Esophagus (tissue), 2 donors: ENCODE measurements at regions not wholly inside any gene's neighbourhood (a gene's known extent, or its start where the extent isn't known, plus 50 kb on each side); places are given as distances from the start of the nearest gene placed in this dataset.

ENCODE experiments used
- H3K27ac ChIP-seq, 2 donors: one replicate each; pipeline ENCODE4 v1.5.1; 2013; ENCODE audit warnings: low read depth in 2 of 2, mild to moderate bottlenecking in 2 of 2, inconsistent platforms in 1 of 2, low read length in 1 of 2, moderate library complexity in 1 of 2
- H3K27me3 ChIP-seq, 2 donors: one replicate each; pipeline ENCODE4 v1.6.1; 2013; ENCODE audit warnings: low read length in 2 of 2, control low read depth in 1 of 2, mild to moderate bottlenecking in 1 of 2; ENCODE audit not compliant: insufficient read depth in 2 of 2, control insufficient read depth in 1 of 2
- H3K36me3 ChIP-seq, 2 donors: one replicate each; pipeline ENCODE4 v1.6.1; 2013; ENCODE audit warnings: low read length in 1 of 2; ENCODE audit not compliant: control insufficient read depth in 2 of 2, insufficient read depth in 2 of 2
- H3K4me1 ChIP-seq, 2 donors: one replicate each; pipeline ENCODE4 v1.6.1; 2013; ENCODE audit warnings: low read length in 1 of 2; ENCODE audit not compliant: control insufficient read depth in 2 of 2, insufficient read depth in 2 of 2
- H3K4me3 ChIP-seq, 2 donors: one replicate each; pipeline ENCODE4 v1.5.1; 2013; ENCODE audit warnings: low read length in 2 of 2, mild to moderate bottlenecking in 2 of 2, low read depth in 1 of 2, moderate library complexity in 1 of 2
- H3K9me3 ChIP-seq, 2 donors: one replicate each; pipeline ENCODE4 v1.6.1; 2013; ENCODE audit warnings: mild to moderate bottlenecking in 2 of 2, low read depth in 1 of 2, low read length in 1 of 2, moderate library complexity in 1 of 2; ENCODE audit not compliant: control insufficient read depth in 2 of 2, insufficient read depth in 1 of 2
- WGBS, 2 donors: extraction: QIAGEN DNeasy Blood & Tissue Kit; methylation state at CpG; one replicate each; pipeline ENCODE4 v1.1.7; 2013; 5-methylcytosine and 5-hydroxymethylcytosine counted together
- donor health status: healthy with polysubstance abuse.
- donor health status: Bipolar disorder and iron deficiency.

DNA sequence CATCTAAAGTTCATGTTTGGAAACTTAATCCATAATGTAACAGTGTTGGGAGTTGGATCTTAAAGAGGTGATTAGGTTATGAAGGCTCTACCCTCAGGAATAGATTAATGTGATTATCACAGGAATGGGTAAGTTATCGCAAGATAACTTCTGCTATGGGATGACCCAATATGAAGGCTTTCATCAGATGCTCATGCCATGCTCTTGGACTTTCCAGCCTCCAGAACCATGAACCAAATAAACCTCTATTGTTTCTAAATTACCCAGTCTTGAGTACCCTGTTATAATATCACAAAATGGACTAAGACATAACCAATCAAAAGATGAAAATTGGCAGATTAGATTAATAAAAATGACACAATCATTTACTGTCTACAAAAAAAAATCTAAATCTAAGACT, 906.9 kb upstream of the SOX9 start:
- no peaks in the 10 kb centered on the region for H3K27me3 ChIP-seq
- no peaks in the 10 kb centered on the region for H3K4me1 ChIP-seq
- no peaks in the 10 kb centered on the region for H3K9me3 ChIP-seq
- WGBS, 2 donors, result 91 to 97% methylated on average over 1 of the region's 1 CpG
- no peaks in the 10 kb centered on the region for H3K36me3 ChIP-seq
- no peak overlapping the region for H3K4me3 ChIP-seq
- H3K27ac ChIP-seq, result no peak overlapping the region

DNA sequence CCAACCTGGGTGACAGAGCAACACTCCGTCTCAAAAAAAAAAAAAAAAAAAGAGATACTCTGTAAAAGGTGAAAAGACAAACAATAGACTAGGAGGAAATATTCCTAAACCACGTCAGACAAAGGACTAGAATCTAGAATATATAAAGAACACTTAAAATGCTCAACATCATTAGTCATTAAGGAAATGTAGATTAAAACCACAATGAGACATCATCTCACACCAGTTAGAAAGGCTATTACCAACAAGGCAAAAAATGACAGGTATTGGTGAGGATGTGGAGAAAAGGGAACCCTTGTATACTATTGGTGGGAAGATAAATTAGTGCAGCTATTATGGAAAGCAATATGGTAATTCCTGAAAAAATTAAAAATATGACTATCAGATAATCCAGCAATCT, 903.1 kb upstream of the SOX9 start:
- Histone ChIP-seq H3K4me1 (no peaks in the 10 kb centered on the region), H3K27me3 (no peaks in the 10 kb centered on the region), H3K4me3 (no peak overlapping the region), H3K27ac (no peak overlapping the region), H3K36me3 (no peaks in the 10 kb centered on the region), H3K9me3 (no peaks in the 10 kb centered on the region)
- WGBS, 2 donors, result 81 to 93% methylated on average over 2 of the region's 2 CpGs

DNA sequence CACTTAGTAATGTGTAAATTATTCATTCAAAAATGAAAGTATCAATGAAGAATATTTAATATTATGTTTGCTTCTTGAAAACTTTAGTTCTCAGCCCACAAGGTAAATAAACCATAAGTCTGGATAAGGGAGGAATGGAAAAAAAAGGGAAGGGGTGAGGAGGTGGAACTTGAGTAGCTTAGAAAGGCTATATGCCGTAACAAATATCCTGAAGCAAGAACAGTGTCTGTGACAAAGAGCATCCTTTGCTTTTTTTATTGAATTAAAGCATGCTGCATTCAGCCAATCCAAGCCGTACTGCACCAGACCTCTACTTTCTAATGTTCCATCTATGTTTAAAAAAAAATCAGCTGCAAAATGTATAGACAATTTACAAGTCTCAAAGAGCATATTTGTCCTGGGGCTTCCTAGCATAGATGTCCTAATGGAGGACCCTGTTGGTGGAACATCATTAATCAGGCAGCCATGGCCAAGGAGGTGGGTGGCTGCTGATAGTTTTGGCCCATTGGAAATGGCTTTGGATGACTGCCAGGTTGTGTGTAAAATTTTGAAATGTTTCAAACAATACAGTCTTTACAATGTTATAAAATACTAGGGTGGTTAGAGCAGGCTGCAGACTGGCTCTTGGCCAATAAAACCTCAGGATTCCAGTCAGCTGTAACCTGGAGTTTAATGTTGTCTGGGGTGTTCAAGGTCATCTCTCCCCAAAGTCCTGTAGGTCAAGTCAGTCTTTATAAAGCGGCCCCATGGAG, 895.8 kb upstream of the SOX9 start:
- Histone ChIP-seq H3K4me1 (no peaks in the 10 kb centered on the region), H3K27me3 (no peaks in the 10 kb centered on the region), H3K9me3 (no peaks in the 10 kb centered on the region), H3K36me3 (no peaks in the 10 kb centered on the region), H3K4me3 (no peak overlapping the region), H3K27ac (no peak overlapping the region)
- WGBS, 2 donors, result 70 to 78% methylated on average over 3 of the region's 3 CpGs

DNA sequence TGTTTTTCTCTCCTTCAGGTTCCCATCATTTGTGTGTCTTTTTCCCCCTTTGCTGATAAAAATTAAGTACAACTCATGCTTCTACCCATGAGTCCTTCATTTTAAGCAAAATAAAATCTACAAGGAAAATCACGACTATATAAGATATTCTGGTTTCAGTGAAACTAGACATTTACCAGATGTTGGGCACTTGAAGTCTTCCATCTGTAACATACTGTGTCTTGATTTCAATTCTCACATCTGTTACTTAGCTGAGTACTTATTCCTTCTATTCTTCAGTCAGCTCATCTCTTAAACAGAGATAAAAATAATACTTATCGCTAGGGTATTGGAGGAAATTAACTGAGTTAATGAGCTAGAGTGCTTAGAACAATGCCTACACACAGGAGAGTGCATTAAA, 893.0 kb upstream of the SOX9 start:
- 69 to 78% methylated on average over 2 of the region's 2 CpGs for WGBS, 2 donors

DNA sequence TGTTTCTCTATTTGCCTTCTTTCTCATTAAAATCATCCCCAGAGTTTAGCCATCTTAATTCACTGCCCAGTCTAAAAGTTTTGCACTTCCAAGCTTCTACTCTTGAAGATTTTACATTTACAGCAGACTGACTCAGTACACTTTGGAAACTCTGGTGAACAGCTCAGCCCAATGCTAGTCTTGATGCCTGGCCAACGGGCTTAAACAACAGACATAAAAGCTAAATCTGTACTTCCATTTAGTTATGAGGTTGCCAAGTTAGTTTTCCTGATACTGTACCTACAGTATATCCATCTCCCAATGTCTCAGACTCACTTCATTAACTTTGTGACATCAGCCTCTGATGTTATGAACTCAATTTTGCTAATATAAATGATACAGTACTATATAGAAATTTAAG, 891.8 kb upstream of the SOX9 start:
- no peaks in the 10 kb centered on the region for H3K4me1 ChIP-seq
- H3K4me3 ChIP-seq, result no peak overlapping the region
- no peaks in the 10 kb centered on the region for H3K9me3 ChIP-seq
- H3K27ac ChIP-seq, result no peak overlapping the region
- H3K27me3 ChIP-seq, result no peaks in the 10 kb centered on the region
- no peaks in the 10 kb centered on the region for H3K36me3 ChIP-seq
- 31 to 35% methylated on average over 1 of the region's 1 CpG for WGBS, 2 donors

More for the DNA sequence above, 893.0 kb upstream of the SOX9 start:
- no peak overlapping the region for H3K27ac ChIP-seq
- no peak overlapping the region for H3K4me3 ChIP-seq
- no peaks in the 10 kb centered on the region for H3K27me3 ChIP-seq
- no peaks in the 10 kb centered on the region for H3K9me3 ChIP-seq
- H3K36me3 ChIP-seq, result no peaks in the 10 kb centered on the region
- H3K4me1 ChIP-seq, result no peaks in the 10 kb centered on the region

DNA sequence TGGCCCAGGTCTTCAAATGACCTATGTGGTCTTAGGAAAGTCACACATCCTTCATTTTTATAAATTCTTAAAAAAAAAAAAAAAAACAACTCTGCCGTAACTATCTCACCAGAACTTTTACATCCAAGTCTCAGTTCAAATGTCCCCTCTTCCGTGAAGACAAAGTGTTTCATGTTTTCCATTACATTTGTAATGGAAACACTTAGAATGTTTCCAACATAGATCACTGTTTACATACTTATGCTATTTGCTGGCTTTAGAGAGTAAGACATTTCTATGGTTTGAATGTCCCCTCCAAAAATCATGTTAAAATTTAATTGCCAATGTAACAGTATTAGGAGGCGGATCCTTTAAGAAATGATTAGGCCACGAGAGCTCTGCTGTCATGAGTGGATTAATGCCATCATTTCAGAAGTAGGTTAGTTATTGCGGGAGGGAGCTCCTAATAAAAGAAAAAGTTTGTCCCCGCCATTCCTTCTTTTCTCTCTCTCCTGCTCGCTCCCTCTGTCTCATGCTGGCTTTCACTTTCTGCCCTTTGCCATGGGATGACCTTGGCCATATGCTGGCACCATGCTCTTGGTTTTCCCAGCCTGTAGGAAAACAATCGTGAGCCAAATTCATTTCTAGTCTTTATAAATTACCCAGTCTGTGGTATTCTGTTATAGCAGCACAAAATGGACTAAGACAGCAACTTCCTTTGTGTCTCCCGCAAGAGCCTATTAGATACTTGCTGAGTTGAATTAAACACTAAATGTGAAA, 887.8 kb upstream of the SOX9 start:
- Histone ChIP-seq H3K4me1 (no peaks in the 10 kb centered on the region), H3K9me3 (no peaks in the 10 kb centered on the region), H3K36me3 (no peaks in the 10 kb centered on the region), H3K27me3 (no peaks in the 10 kb centered on the region), H3K27ac (no peak overlapping the region), H3K4me3 (no peak overlapping the region)
- 80 to 87% methylated on average over 9 of the region's 9 CpGs for WGBS, 2 donors

DNA sequence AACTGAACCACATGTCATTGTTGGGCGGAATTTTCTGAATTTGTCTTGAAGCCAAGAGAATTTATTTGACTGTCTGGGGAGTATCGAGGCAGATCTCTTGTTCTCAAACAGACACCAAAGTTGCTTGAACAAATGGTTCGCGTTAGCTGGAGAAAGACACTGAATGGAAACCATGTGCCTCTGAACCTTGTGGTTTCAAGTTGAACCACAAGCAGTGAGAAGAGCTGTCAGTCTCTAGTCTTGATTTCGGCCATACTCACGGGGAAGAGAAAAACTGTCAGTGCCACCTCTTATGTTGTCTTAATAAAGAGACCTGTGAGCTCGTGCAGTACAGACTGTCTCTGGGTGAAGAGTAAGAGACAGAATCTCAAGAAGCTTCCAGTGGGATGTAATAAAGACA, 886.5 kb upstream of the SOX9 start:
- 88 to 92% methylated on average over 7 of the region's 7 CpGs for WGBS, 2 donors
- no peaks in the 10 kb centered on the region for H3K9me3 ChIP-seq
- H3K4me1 ChIP-seq, result no peaks in the 10 kb centered on the region
- no peak overlapping the region for H3K27ac ChIP-seq
- no peak overlapping the region for H3K4me3 ChIP-seq
- no peaks in the 10 kb centered on the region for H3K27me3 ChIP-seq
- no peaks in the 10 kb centered on the region for H3K36me3 ChIP-seq

DNA sequence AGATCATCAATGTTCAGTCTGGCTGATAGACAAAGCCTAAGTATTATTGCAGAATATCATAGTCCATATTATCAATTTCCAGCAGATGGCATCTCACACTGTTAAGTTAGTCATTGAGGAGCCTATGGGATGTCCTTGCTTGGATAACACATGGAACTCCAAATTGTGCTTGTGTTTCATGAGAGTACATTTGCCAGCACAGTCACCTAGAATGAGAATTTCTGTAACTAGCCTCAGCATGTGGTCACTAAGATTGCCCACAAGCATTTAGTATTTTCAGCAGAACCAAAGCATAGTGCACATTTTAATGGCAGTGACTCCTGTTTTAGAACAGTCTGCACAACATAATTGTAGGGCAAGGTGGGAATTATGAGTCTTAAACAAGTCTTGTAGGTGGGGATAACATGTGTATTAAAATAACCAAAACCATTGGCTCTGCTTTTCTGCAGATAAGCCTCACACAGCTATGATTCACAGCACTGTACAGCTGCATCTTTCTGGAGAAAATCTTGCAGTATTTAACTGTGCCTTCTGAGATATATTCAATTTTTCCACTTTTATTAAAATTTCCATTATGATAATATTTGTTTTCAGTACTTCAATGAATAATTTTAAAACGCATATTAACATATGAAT, 882.8 kb upstream of the SOX9 start:
- no peaks in the 10 kb centered on the region for H3K9me3 ChIP-seq
- 72 to 90% methylated on average over 1 of the region's 1 CpG for WGBS, 2 donors
- H3K4me1 ChIP-seq, result no peaks in the 10 kb centered on the region

DNA sequence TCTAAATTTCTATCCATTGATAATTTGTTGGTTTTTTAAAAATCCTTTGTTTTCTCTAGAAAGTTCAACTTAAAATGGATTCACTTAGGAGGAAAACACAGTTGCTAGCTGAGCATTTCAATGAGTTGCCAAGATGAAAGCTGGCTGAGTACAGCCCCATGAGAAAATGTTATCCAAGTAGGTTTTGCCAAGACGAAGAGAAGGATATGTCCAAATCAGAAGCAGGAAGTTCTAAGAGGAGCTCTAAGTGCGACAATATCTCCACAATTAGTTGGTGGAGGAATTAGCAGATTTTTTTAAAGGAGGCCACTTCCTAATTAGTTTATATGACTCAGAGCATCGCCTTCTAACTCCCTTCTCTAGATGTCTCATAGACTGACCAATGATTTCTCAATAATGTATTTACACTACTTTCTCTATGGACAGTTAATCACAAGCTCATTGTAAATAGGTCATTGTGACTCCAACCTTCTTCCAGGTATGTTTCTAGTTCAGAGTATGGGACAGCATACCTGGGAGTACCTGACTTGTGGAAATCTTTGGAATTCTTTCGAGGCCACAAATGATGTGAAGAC, 873.3 kb upstream of the SOX9 start:
- H3K27me3 ChIP-seq, result no peaks in the 10 kb centered on the region
- 71 to 73% methylated on average over 4 of the region's 4 CpGs for WGBS, 2 donors
- H3K4me1 ChIP-seq, result no peaks in the 10 kb centered on the region
- H3K27ac ChIP-seq, result no peak overlapping the region
- no peak overlapping the region for H3K4me3 ChIP-seq
- H3K36me3 ChIP-seq, result no peaks in the 10 kb centered on the region
- H3K9me3 ChIP-seq, result no peaks in the 10 kb centered on the region

More for the DNA sequence above, 882.8 kb upstream of the SOX9 start:
- Histone ChIP-seq H3K27ac (no peak overlapping the region), H3K4me3 (no peak overlapping the region), H3K27me3 (no peaks in the 10 kb centered on the region), H3K36me3 (no peaks in the 10 kb centered on the region)
